HG02678 (cell line): ENCODE measurements at regions not wholly inside any gene's neighbourhood (a gene's known extent, or its start where the extent isn't known, plus 50 kb on each side); places are given as distances from the start of the nearest gene placed in this dataset.
"Not testable (repeated sequence)": the region's sequence is repeated elsewhere in the genome, so short reads cannot be mapped to it uniquely, and the experiment has no call there.

Experiments used
- ATAC-seq: cut with Tn5 transposase; IDR thresholded peaks from one replicate; pipeline ENCODE4 v1.9.1; 2021; ENCODE audit warnings: mild to moderate bottlenecking, moderate library complexity; ENCODE audit not compliant: unreplicated experiment

GRCh38 chr1:170370087-170370486, 161.9 kb upstream of the GORAB start:
- ATAC-seq, result no peak

- ATAC-seq, result no peak
These were observed 156.8 kb upstream of the GORAB start for GRCh38 chr1:170375082-170375723.

GRCh38 chr1:170376801-170377385, 155.1 kb upstream of the GORAB start:
- ATAC-seq, result no peak

GRCh38 chr1:170377440-170377839, 154.5 kb upstream of the GORAB start:
- ATAC-seq, result peak; percentile 68

GRCh38 chr1:170377896-170378634, 153.9 kb upstream of the GORAB start:
- ATAC-seq, result no peak

GRCh38 chr1:170385750-170386149, 146.2 kb upstream of the GORAB start:
- no peak for ATAC-seq

GRCh38 chr1:170388489-170388888, 143.5 kb upstream of the GORAB start:
- ATAC-seq, result no peak

- ATAC-seq, result no peak
These were observed 136.8 kb upstream of the GORAB start for GRCh38 chr1:170395149-170395548.

- ATAC-seq, result no peak
These were observed 134.9 kb upstream of the GORAB start for GRCh38 chr1:170397061-170397460.

GRCh38 chr1:170402476-170403311, 129.3 kb upstream of the GORAB start:
- no peak for ATAC-seq

GRCh38 chr1:170407138-170407537, 124.8 kb upstream of the GORAB start:
- ATAC-seq, result no peak

GRCh38 chr1:170407581-170407980, 124.4 kb upstream of the GORAB start:
- ATAC-seq, result no peak

- no peak for ATAC-seq
These were observed 121.4 kb upstream of the GORAB start for GRCh38 chr1:170410401-170411166.

GRCh38 chr1:170414989-170415709, 116.8 kb upstream of the GORAB start:
- no peak for ATAC-seq

- no peak for ATAC-seq
These were observed 116.1 kb upstream of the GORAB start for GRCh38 chr1:170415710-170416372.

- no peak for ATAC-seq
These were observed 107.6 kb upstream of the GORAB start for GRCh38 chr1:170424346-170424745.

- ATAC-seq, result no peak
These were observed 105.4 kb upstream of the GORAB start for GRCh38 chr1:170426596-170426995.

GRCh38 chr1:170427002-170427401, 105.0 kb upstream of the GORAB start:
- ATAC-seq, result not testable (repeated sequence)

GRCh38 chr1:170436928-170437327, 95.0 kb upstream of the GORAB start:
- ATAC-seq, result no peak
